A172 (cell line): ENCODE measurements at regions not wholly inside any gene's neighbourhood (a gene's known extent, or its start where the extent isn't known, plus 50 kb on each side); places are given as distances from the start of the nearest gene placed in this dataset.
A peak's percentile ranks its signal among the peaks of the same experiment; 100 is the strongest.

Experiments
- DNase-seq: peaks from one replicate; pipeline ENCODE4 v3.0.0-alpha.2; 2015; ENCODE audit warnings: low spot score

GRCh38 chr2:65655000-65655399 is 222.6 kb upstream of the SPRED2 start:
- no peak for DNase-seq

- no peak for DNase-seq
Observed at GRCh38 chr2:65654496-65654895, 222.1 kb upstream of the SPRED2 start.

- no peak for DNase-seq
Observed at GRCh38 chr2:65652066-65652465, 219.7 kb upstream of the SPRED2 start.

GRCh38 chr2:65649811-65650589 is 217.6 kb upstream of the SPRED2 start:
- DNase-seq: no peak

- DNase-seq: no peak
Observed at GRCh38 chr2:65647249-65647842, 214.9 kb upstream of the SPRED2 start.

GRCh38 chr2:65640793-65641103 is 208.3 kb upstream of the SPRED2 start:
- DNase-seq: no peak

GRCh38 chr2:65639156-65639864 is 206.9 kb upstream of the SPRED2 start:
- peak; percentile 78 for DNase-seq

GRCh38 chr2:65638443-65638842 is 206.0 kb upstream of the SPRED2 start:
- no peak for DNase-seq

- no peak for DNase-seq
Observed at GRCh38 chr2:65636813-65637483, 204.5 kb upstream of the SPRED2 start.

- no peak for DNase-seq
Observed at GRCh38 chr2:65636024-65636423, 203.6 kb upstream of the SPRED2 start.

GRCh38 chr2:65634304-65634703 is 201.9 kb upstream of the SPRED2 start:
- DNase-seq: no peak

GRCh38 chr2:65630643-65631042 is 198.2 kb upstream of the SPRED2 start:
- DNase-seq: peak; percentile 79

GRCh38 chr2:65628156-65628555 is 195.8 kb upstream of the SPRED2 start:
- DNase-seq: no peak

GRCh38 chr2:65626831-65627230 is 194.4 kb upstream of the SPRED2 start:
- DNase-seq: no peak

- DNase-seq: no peak
Observed at GRCh38 chr2:65625982-65626381, 193.6 kb upstream of the SPRED2 start.

- no peak for DNase-seq
Observed at GRCh38 chr2:65622951-65623535, 190.6 kb upstream of the SPRED2 start.

- DNase-seq: no peak
Observed at GRCh38 chr2:65622499-65622898, 190.1 kb upstream of the SPRED2 start.

GRCh38 chr2:65620524-65620923 is 188.1 kb upstream of the SPRED2 start:
- DNase-seq: no peak

GRCh38 chr2:65620026-65620425 is 187.6 kb upstream of the SPRED2 start:
- no peak for DNase-seq

GRCh38 chr2:65615602-65616001 is 183.2 kb upstream of the SPRED2 start:
- DNase-seq: no peak

- DNase-seq: no peak
Observed at GRCh38 chr2:65613968-65614555, 181.7 kb upstream of the SPRED2 start.

GRCh38 chr2:65611488-65611887 is 179.1 kb upstream of the SPRED2 start:
- DNase-seq: no peak
